HCT116 (cell line): ENCODE measurements at regions not wholly inside any gene's neighbourhood (a gene's known extent, or its start where the extent isn't known, plus 50 kb on each side); places are given as distances from the start of the nearest gene placed in this dataset.

Experiments used
- ATAC-seq: fragments of 200-7000 bp; cut with Tn5 transposase; 2 replicates; pipeline ENCODE4 v1.9.1; 2020; ENCODE audit warnings: mild to moderate bottlenecking, moderate library complexity
- BruUV-seq: library from RNA; stranded (reverse); fragments of 400-500 nt; replicated peaks from 2 replicates; lab custom pipeline; 2021; lab: Mats Ljungman, UMichigan
- CTCF ChIA-PET: fragments of 300-600 bp; sonication (Branson Sonifier 250); formaldehyde crosslinking; loops from one replicate; lab custom pipeline; 2021; ENCODE audit warnings: antibody characterized with exemption; lab: Charles Lee
- POLR2A ChIA-PET: fragments of 300-600, 350-600 bp; sonication (Branson Sonifier 250); formaldehyde crosslinking; loops from one replicate; lab custom pipeline; 2021; ENCODE audit warnings: antibody characterized with exemption; lab: Charles Lee
- RAD21 ChIA-PET, 2 experiments: fragments of 300-600 bp; sonication (Branson Sonifier 250); formaldehyde crosslinking; loops; one replicate each; lab custom pipeline; 2023; ENCODE audit warnings: low total read pairs in 2 of 2; ENCODE audit not compliant: uncharacterized antibody in 2 of 2, unreplicated experiment in 2 of 2, low non-redundant PET in 1 of 2; lab: Charles Lee
- DNase-seq: peaks from one replicate; pipeline ENCODE4 v3.0.0-alpha.2; 2010; ENCODE audit warnings: low read depth, low spot score
- H2AFZ ChIP-seq: fragments of 200-600 bp; shearing (Covaris generic), sonication (generic); 2 replicates; pipeline ENCODE4 v1.6.1; 2017; ENCODE audit warnings: low read depth, mixed run types, mixed read lengths, antibody characterized with exemption, low read length; ENCODE audit not compliant: poor library complexity, severe bottlenecking
- H3K27ac ChIP-seq: 2 replicates; pipeline ENCODE4 v1.5.1; 2012; ENCODE audit warnings: low read depth, low read length
- H3K27me3 ChIP-seq: fragments of 200-600 bp; sonication (generic); 2 replicates; pipeline ENCODE4 v1.6.1; 2016; ENCODE audit warnings: mixed run types, low read length, mixed read lengths; ENCODE audit not compliant: insufficient read depth
- H3K36me3 ChIP-seq, 2 experiments: fragments of 200-500 bp in 1 of 2; fragments of 200-600 bp in 1 of 2; sonication (Bioruptor generic) in 1 of 2; sonication (generic) in 1 of 2; 2 replicates each; pipeline versions ENCODE4 v1.5.1 to v1.6.1; 2014 to 2016; ENCODE audit warnings: low read length in 2 of 2, inconsistent platforms in 1 of 2, mixed read lengths in 1 of 2, mixed run types in 1 of 2; ENCODE audit not compliant: insufficient read depth in 2 of 2, control insufficient read depth in 1 of 2
- H3K4me1 ChIP-seq, 2 experiments: fragments of 200-600 bp in 1 of 2; sonication (generic) in 1 of 2; 2 replicates each; pipeline versions ENCODE4 v1.5.1 to v1.6.1; 2012 to 2017; ENCODE audit warnings: low read length in 2 of 2, inconsistent platforms in 1 of 2, mild to moderate bottlenecking in 1 of 2, mixed read lengths in 1 of 2, mixed run types in 1 of 2, moderate library complexity in 1 of 2; ENCODE audit not compliant: insufficient read depth in 2 of 2, control insufficient read depth in 1 of 2
- H3K4me2 ChIP-seq: fragments of 200-600 bp; sonication (generic); 2 replicates; pipeline ENCODE4 v1.6.1; 2017; ENCODE audit warnings: mixed run types, low read length, mixed read lengths
- H3K4me3 ChIP-seq, 2 experiments: fragments of 200-600 bp in 1 of 2; sonication (generic) in 1 of 2; replicated peaks in 1 of 2; 2 replicates each; pipeline ENCODE4 v1.5.1; 2011 to 2016; ENCODE audit warnings: low read length in 2 of 2, control low read depth in 1 of 2, low read depth in 1 of 2, mild to moderate bottlenecking in 1 of 2, mixed read lengths in 1 of 2, mixed run types in 1 of 2
- H3K79me2 ChIP-seq: fragments of 200-600 bp; sonication (generic); 2 replicates; pipeline ENCODE4 v1.6.1; 2017; ENCODE audit warnings: mild to moderate bottlenecking, mixed run types, low read length, moderate library complexity, mixed read lengths; ENCODE audit not compliant: insufficient read depth
- H3K9ac ChIP-seq: fragments of 200-600 bp; sonication (generic); 2 replicates; pipeline ENCODE4 v1.6.1; 2016; ENCODE audit warnings: low read length, mixed read lengths
- H3K9me2 ChIP-seq: fragments of 200-600 bp; sonication (generic), shearing (Covaris generic); 2 replicates; pipeline ENCODE4 v1.6.1; 2017; ENCODE audit warnings: mixed run types, mild to moderate bottlenecking, moderate library complexity; ENCODE audit not compliant: insufficient read depth
- H3K9me3 ChIP-seq, 2 experiments: fragments of 200-500 bp in 1 of 2; fragments of 200-600 bp in 1 of 2; sonication (Bioruptor generic) in 1 of 2; sonication (generic) in 1 of 2; 2 replicates each; pipeline ENCODE4 v1.6.1; 2014 to 2017; ENCODE audit warnings: low read length in 2 of 2, mixed read lengths in 2 of 2, inconsistent platforms in 1 of 2, low read depth in 1 of 2, mild to moderate bottlenecking in 1 of 2, mixed run types in 1 of 2, moderate library complexity in 1 of 2; ENCODE audit not compliant: control insufficient read depth in 1 of 2, insufficient read depth in 1 of 2
- H4K20me1 ChIP-seq: fragments of 200-600 bp; sonication (generic), shearing (Covaris generic); 2 replicates; pipeline ENCODE4 v1.6.1; 2017; ENCODE audit warnings: mixed run types, mild to moderate bottlenecking, moderate library complexity; ENCODE audit not compliant: insufficient read depth
- CBX3 ChIP-seq: IDR thresholded peaks from 2 replicates; pipeline ENCODE4 v1.6.1; 2012; ENCODE audit warnings: low read depth
- EGR1 ChIP-seq: IDR thresholded peaks from 2 replicates; pipeline ENCODE4 v1.6.1; 2012; ENCODE audit warnings: low read depth
- EZH2 ChIP-seq: fragments of 200-600 bp; sonication (generic); IDR thresholded peaks from 2 replicates; pipeline ENCODE4 v1.6.1; 2017; ENCODE audit warnings: antibody characterized with exemption, mixed run types
- JUND ChIP-seq: IDR thresholded peaks from 2 replicates; pipeline ENCODE4 v1.6.1; 2012
- POLR2A ChIP-seq: IDR thresholded peaks from 2 replicates; pipeline ENCODE4 v1.7.0; 2011; ENCODE audit warnings: borderline replicate concordance; ENCODE audit not compliant: insufficient read depth, insufficient read length; ENCODE audit errors: extremely low read depth
- RAD21 ChIP-seq: IDR thresholded peaks from 2 replicates; pipeline ENCODE4 v1.6.1; 2012; ENCODE audit warnings: low read depth, mild to moderate bottlenecking
- intact Hi-C: fragments of 100-400 bp; cut with micrococcal nuclease; formaldehyde crosslinking; loops from 2 replicates; pipeline ENCODE4 v1.10.0; 2022
- TF ChIP-seq, protein P1 (sequence below), 3 experiments: fragments of 200-600 bp in 1 of 3; sonication (generic) in 1 of 3; IDR thresholded peaks in 2 of 3; conservative IDR thresholded peaks in 1 of 3; 2 replicates each; pipeline ENCODE4 v1.5.1; 2012 to 2017; ENCODE audit warnings: low read depth in 2 of 3, low read length in 2 of 3, antibody characterized with exemption in 1 of 3, borderline replicate concordance in 1 of 3, control low read depth in 1 of 3, mild to moderate bottlenecking in 1 of 3, mixed read lengths in 1 of 3, mixed run types in 1 of 3, moderate library complexity in 1 of 3; ENCODE audit not compliant: insufficient read depth in 1 of 3

DNA sequence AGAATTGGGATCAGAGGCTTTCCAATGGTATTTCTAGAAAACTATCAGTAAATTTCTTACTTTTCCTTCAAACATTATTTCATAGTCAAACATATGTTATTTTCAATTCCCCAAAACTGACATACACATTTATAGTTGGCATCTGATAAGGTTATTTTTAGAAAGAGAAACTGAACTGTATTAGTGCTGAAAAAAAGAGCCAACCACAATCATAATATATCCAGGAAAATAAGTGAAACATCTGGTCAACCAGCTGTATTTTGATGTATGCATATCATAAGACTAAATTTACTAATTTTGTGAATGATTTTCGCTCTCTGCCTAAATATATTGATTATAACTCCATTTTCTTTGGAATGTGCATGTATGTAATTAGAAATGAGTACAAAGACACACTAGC lies 554.2 kb downstream of the FLRT2 start (continued):
- TF ChIP-seq, protein P1, sequence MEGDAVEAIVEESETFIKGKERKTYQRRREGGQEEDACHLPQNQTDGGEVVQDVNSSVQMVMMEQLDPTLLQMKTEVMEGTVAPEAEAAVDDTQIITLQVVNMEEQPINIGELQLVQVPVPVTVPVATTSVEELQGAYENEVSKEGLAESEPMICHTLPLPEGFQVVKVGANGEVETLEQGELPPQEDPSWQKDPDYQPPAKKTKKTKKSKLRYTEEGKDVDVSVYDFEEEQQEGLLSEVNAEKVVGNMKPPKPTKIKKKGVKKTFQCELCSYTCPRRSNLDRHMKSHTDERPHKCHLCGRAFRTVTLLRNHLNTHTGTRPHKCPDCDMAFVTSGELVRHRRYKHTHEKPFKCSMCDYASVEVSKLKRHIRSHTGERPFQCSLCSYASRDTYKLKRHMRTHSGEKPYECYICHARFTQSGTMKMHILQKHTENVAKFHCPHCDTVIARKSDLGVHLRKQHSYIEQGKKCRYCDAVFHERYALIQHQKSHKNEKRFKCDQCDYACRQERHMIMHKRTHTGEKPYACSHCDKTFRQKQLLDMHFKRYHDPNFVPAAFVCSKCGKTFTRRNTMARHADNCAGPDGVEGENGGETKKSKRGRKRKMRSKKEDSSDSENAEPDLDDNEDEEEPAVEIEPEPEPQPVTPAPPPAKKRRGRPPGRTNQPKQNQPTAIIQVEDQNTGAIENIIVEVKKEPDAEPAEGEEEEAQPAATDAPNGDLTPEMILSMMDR (IDR thresholded peaks at IDR 0.05 in 2 of 3, conservative IDR thresholded peaks at IDR 0.05 in 1 of 3; ENCODE audit: borderline replicate concordance in 1 of 3, insufficient read depth in 1 of 3, low read depth in 2 of 3, low read length in 2 of 3) = no peak
- TF ChIP-seq EZH2 = no peak

DNA sequence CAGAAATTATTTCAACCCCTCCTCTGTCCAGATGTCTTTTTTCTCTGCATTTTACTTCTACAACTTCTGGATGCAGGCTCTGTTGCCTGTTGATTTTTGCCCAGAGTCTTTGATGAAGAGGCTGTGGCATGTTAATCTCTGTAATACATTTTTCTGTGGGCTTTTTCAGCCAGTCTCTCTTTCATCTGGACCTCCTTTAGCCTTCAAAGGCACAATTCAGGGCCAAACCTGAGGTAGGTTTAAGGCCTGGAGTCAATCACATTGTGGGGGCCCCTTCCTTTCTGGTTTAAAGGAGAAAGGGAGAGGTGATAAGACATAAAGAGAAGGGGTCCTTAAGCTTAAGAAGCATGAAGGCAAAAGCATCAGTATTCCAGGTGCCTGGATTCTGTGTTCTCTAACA lies 553.7 kb downstream of the FLRT2 start:
- Histone ChIP-seq H3K4me2 (no peak overlapping the region), H4K20me1 (no peaks in the 10 kb centered on the region), H3K4me1 (no peaks in the 10 kb centered on the region), H3K9ac (no peak overlapping the region), H3K9me2 (no peaks in the 10 kb centered on the region), H3K4me3 (no peak overlapping the region), H3K36me3 (no peaks in the 10 kb centered on the region), H3K27ac (no peak overlapping the region), H3K79me2 (no peaks in the 10 kb centered on the region), H3K27me3 (no peaks in the 10 kb centered on the region), H3K9me3 (peaks cover 5 to 17% of the 10 kb centered on the region in 2 experiments; a peak in 2 of 4 replicates), H2AFZ (no peak overlapping the region)
- intact Hi-C loops = no loop called here
- ATAC-seq = no peak
- POLR2A ChIA-PET = no interaction called here
- RAD21 ChIA-PET = no interaction called here
- no peak for DNase-seq
- TF ChIP-seq JUND = no peak
- TF ChIP-seq POLR2A = no peak
- TF ChIP-seq EGR1 = no peak
- TF ChIP-seq CBX3 = no peak
- no peak for TF ChIP-seq EZH2
- TF ChIP-seq, protein P1 (IDR thresholded peaks at IDR 0.05 in 2 of 3, conservative IDR thresholded peaks at IDR 0.05 in 1 of 3; ENCODE audit: borderline replicate concordance in 1 of 3, insufficient read depth in 1 of 3, low read depth in 2 of 3, low read length in 2 of 3) = no peak
- no peak for TF ChIP-seq RAD21
- BruUV-seq = no TSS peak
- CTCF ChIA-PET = no interaction called here
